ENCODE measurements at regions not wholly inside any gene's neighbourhood (a gene's known extent, or its start where the extent isn't known, plus 50 kb on each side); places are given as distances from the start of the nearest gene placed in this dataset.

GRCh38 chr14:25615174-25615573 is 565.2 kb upstream of the STXBP6 start:
- H3K27ac ChIP-seq: no peak overlapping the region
- H3K9me3 ChIP-seq: no peaks in the 10 kb centered on the region
- no peak overlapping the region for H3K4me3 ChIP-seq
- no peaks in the 10 kb centered on the region for H3K36me3 ChIP-seq
- no peak for TF ChIP-seq POLR2A (IDR thresholded peaks at IDR 0.05)
- H3K27me3 ChIP-seq: no peaks in the 10 kb centered on the region
- H3K4me1 ChIP-seq (ENCODE audit: insufficient read depth): no peaks in the 10 kb centered on the region
- intact Hi-C loops (cut with DNase I): no loop called here
- no peak for DNase-seq

DNA sequence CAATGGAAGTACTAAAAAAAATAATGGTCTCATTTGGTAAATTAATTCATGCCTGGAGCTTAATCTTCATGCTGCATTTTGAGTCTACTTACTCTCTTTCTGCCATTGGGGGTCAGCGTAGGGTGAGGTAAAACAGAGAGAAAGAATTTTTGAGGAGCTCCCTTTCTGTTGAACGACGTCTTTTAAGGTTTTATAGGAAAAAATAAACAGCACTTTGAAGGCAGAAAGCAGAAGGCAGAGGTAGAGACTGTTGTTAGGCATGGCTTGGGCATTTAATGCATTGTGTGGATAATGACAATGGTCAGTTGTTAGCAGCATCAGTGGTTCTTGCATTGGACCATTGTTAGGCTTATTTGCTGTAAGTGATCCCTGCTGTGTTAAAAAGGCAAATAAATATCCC is 557.2 kb upstream of the STXBP6 start:
- TF ChIP-seq POLR2A (IDR thresholded peaks at IDR 0.05) (no peak), CTCF (IDR thresholded peaks at IDR 0.05) (no peak)
- Histone ChIP-seq H3K27ac (no peak overlapping the region), H3K4me3 (no peak overlapping the region), H3K9me3 (no peaks in the 10 kb centered on the region), H3K27me3 (no peaks in the 10 kb centered on the region), H3K36me3 (no peaks in the 10 kb centered on the region), H3K4me1 (ENCODE audit: insufficient read depth) (no peaks in the 10 kb centered on the region)
- no peak for DNase-seq
- WGBS, 3 donors: 15 to 19% (median 16%) methylated on average over 3 of the region's 3 CpGs
- intact Hi-C loops (cut with DNase I): no loop called here

- no peaks in the 10 kb centered on the region for H3K4me1 ChIP-seq (ENCODE audit: insufficient read depth)
- no peak for DNase-seq
- H3K4me3 ChIP-seq: no peak overlapping the region
- H3K27me3 ChIP-seq: no peaks in the 10 kb centered on the region
- no peaks in the 10 kb centered on the region for H3K9me3 ChIP-seq
- no peaks in the 10 kb centered on the region for H3K36me3 ChIP-seq
- intact Hi-C loops (cut with DNase I): no loop called here
- TF ChIP-seq CTCF (IDR thresholded peaks at IDR 0.05): no peak
- TF ChIP-seq POLR2A (IDR thresholded peaks at IDR 0.05): no peak
- TF ChIP-seq EP300 (IDR thresholded peaks at IDR 0.05): no peak
- H3K27ac ChIP-seq: no peak overlapping the region
- WGBS, 3 donors: 68 to 87% (median 87%) methylated on average over 1 of the region's 1 CpG
Observed at GRCh38 chr14:25602106-25602505, 552.2 kb upstream of the STXBP6 start.

- TF ChIP-seq EP300 (IDR thresholded peaks at IDR 0.05): no peak
- no peak for TF ChIP-seq POLR2A (IDR thresholded peaks at IDR 0.05)
- TF ChIP-seq CTCF (IDR thresholded peaks at IDR 0.05): no peak
- H3K4me1 ChIP-seq (ENCODE audit: insufficient read depth): no peaks in the 10 kb centered on the region
- H3K4me3 ChIP-seq: no peak overlapping the region
- H3K27ac ChIP-seq: no peak overlapping the region
- intact Hi-C loops (cut with DNase I): no loop called here
- no peaks in the 10 kb centered on the region for H3K36me3 ChIP-seq
- H3K27me3 ChIP-seq: no peaks in the 10 kb centered on the region
- no peaks in the 10 kb centered on the region for H3K9me3 ChIP-seq
- DNase-seq: no peak
- WGBS, 3 donors: 73 to 80% (median 75%) methylated on average over 3 of the region's 3 CpGs
Observed at GRCh38 chr14:25588751-25589150, 538.8 kb upstream of the STXBP6 start.

- intact Hi-C loops (cut with DNase I): no loop called here
- 72 to 87% (median 74%) methylated on average over 5 of the region's 5 CpGs for WGBS, 3 donors
- TF ChIP-seq POLR2A (IDR thresholded peaks at IDR 0.05): no peak
- no peak for TF ChIP-seq EP300 (IDR thresholded peaks at IDR 0.05)
- no peak for TF ChIP-seq CTCF (IDR thresholded peaks at IDR 0.05)
- Histone ChIP-seq H3K4me1 (ENCODE audit: insufficient read depth) (no peaks in the 10 kb centered on the region), H3K4me3 (no peak overlapping the region), H3K27ac (no peak overlapping the region), H3K9me3 (no peaks in the 10 kb centered on the region), H3K36me3 (no peaks in the 10 kb centered on the region), H3K27me3 (no peaks in the 10 kb centered on the region)
- no peak for DNase-seq
Observed at GRCh38 chr14:25574628-25575325, 524.8 kb upstream of the STXBP6 start.
